NB4 (cell line): ENCODE measurements at regions not wholly inside any gene's neighbourhood (a gene's known extent, or its start where the extent isn't known, plus 50 kb on each side); places are given as distances from the start of the nearest gene placed in this dataset.
A peak's percentile ranks its signal among the peaks of the same experiment; 100 is the strongest.
"Not testable (repeated sequence)": the region's sequence is repeated elsewhere in the genome, so short reads cannot be mapped to it uniquely, and the experiment has no call there.

Source experiments
- DNase-seq: peaks from one replicate; pipeline ENCODE4 v3.0.0; 2010; ENCODE audit warnings: low read depth
- H3K4me3 ChIP-seq: one replicate; pipeline ENCODE4 v1.5.1; 2011; ENCODE audit warnings: mild to moderate bottlenecking, low read depth, low read length, moderate library complexity
- MYC ChIP-seq: IDR thresholded peaks from 2 replicates; pipeline ENCODE4 v1.6.1; 2011; ENCODE audit warnings: low read depth, low read length
- POLR2A ChIP-seq: IDR thresholded peaks from 2 replicates; pipeline ENCODE4 v1.6.1; 2011; ENCODE audit warnings: mild to moderate bottlenecking; ENCODE audit not compliant: insufficient read length; ENCODE audit errors: extremely low read depth
- TF ChIP-seq, protein P1 (sequence below): IDR thresholded peaks from 2 replicates; pipeline ENCODE4 v1.6.1; 2011; ENCODE audit warnings: low read depth, low read length
- TF ChIP-seq, protein P2 (sequence below): IDR thresholded peaks from one replicate; pipeline ENCODE4 v1.5.1; 2012; ENCODE audit warnings: low read depth, low read length

DNA sequence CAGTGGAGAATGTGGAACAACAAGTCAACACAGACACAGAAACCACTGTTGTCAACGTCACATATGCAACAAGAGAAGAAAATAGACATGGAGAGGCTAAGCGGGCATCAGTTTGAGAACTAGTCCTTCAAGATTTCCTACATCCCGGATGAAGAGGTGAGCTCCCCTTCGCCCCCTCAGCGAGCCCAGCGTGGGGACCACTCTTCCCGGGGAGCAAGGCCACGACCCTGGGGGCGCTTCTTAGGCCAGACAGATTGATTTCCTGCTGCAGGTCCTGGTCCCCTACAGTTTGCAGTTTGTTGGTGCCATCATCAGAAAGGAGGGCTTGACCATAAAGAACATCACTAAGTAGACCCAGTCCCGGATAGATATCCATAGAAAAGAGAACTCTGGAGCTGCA is 113.0 kb downstream of the NBPF12 start:
- no peak overlapping the region for H3K4me3 ChIP-seq
- no peak for DNase-seq
- TF ChIP-seq, protein P1, sequence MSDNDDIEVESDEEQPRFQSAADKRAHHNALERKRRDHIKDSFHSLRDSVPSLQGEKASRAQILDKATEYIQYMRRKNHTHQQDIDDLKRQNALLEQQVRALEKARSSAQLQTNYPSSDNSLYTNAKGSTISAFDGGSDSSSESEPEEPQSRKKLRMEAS = no peak
- TF ChIP-seq MYC (no peak), POLR2A (no peak)
- TF ChIP-seq, protein P2, sequence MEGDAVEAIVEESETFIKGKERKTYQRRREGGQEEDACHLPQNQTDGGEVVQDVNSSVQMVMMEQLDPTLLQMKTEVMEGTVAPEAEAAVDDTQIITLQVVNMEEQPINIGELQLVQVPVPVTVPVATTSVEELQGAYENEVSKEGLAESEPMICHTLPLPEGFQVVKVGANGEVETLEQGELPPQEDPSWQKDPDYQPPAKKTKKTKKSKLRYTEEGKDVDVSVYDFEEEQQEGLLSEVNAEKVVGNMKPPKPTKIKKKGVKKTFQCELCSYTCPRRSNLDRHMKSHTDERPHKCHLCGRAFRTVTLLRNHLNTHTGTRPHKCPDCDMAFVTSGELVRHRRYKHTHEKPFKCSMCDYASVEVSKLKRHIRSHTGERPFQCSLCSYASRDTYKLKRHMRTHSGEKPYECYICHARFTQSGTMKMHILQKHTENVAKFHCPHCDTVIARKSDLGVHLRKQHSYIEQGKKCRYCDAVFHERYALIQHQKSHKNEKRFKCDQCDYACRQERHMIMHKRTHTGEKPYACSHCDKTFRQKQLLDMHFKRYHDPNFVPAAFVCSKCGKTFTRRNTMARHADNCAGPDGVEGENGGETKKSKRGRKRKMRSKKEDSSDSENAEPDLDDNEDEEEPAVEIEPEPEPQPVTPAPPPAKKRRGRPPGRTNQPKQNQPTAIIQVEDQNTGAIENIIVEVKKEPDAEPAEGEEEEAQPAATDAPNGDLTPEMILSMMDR = no peak

DNA sequence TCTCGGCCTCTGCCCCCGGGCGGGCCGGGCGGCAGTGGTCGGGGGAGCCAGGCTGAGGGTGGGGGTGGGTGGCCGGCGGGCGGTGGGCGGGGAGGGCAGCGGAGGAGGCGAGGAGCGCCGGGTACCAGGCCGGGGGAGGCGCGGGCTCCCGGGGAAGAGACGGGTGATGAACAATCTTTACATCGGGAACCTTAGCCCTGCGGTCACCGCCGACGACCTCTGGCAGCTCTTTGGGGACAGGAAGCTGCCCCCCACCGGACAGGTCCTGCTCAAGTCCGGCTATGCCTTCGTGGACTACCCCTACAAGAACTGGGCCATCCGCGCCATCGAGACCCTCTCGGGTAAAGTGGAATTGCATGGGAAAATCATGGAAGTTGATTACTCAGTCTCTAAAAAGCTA is 112.5 kb downstream of the NBPF12 start:
- no peak for DNase-seq
- no peak overlapping the region for H3K4me3 ChIP-seq
- no peak for TF ChIP-seq POLR2A
- TF ChIP-seq MYC = no peak
- TF ChIP-seq, protein P2 = no peak
- TF ChIP-seq, protein P1 = no peak

DNA sequence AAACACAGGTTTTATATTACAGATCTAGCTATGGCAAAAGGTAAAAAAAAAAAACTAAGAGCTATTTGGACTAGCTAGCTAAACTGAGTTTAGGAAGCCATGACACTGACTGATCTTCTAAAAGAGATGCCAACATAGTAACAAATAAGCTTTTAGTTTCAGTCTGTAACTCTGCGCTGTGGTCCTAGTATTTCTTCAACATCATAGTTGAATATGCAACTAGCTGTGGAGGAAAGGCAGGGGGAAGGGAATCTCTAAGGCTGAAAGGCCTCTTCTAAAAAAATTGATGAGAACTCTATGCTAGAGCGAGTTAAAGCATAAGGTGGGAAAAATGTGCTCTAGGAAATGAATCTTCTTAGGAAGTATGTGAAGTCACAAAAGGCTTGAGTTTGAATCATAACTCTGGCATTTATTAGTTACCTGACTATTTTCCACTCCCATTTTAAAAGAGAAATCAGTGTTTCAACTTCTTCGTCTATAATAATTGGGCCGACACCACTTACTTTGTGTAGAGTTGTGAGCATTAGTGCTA is 108.8 kb downstream of the NBPF12 start:
- DNase-seq = not testable (repeated sequence)

DNA sequence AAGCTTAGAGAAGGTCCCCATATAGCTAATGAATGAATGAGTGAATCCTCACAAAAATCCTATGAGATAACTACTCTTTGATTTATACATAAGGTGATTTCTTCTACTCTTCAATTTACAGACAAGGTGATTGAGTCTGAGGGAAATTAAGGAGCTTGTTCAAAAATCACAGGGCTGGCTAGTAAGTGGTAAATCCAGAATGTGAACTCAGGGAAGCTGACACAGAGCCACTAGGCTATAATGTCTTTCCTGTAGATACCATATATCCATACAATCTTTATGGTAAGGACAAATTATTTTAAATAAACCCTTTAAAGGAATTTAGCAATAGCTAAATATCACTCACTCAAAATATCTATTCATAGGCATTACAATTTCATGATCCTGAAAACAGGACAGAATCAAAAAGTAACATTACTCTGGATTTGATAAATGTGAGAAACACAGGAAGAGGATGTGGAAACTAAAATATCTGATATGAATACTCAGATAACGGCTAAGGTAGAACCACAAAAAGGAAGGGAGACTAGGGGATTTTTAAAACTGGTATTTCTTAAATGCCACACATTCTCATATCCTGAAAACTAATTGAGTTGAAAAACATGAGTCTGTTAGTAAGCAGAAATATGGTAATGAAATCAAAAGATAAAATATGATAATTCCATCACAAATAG is 108.2 kb downstream of the NBPF12 start:
- H3K4me3 ChIP-seq = no peak overlapping the region
- TF ChIP-seq, protein P1 = no peak
- TF ChIP-seq, protein P2 = no peak
- TF ChIP-seq POLR2A = no peak
- no peak for TF ChIP-seq MYC
- DNase-seq = peak; percentile 6

More for the DNA sequence above, 108.8 kb downstream of the NBPF12 start:
- H3K4me3 ChIP-seq = not testable (repeated sequence)
